Activated T-helper 17 cell treated with anti-CD3 and anti-CD28 coated beads, Interleukin-2, amount 50 U/mL, for 72 hours (primary cell): ENCODE measurements at regions not wholly inside any gene's neighbourhood (a gene's known extent, or its start where the extent isn't known, plus 50 kb on each side); places are given as distances from the start of the nearest gene placed in this dataset.
"Not testable (repeated sequence)": the region's sequence is repeated elsewhere in the genome, so short reads cannot be mapped to it uniquely, and the experiment has no call there.

ENCODE experiments used
- ATAC-seq: fragments of 150-1000 bp; cut with Tn5 transposase; replicated peaks from 2 replicates; pipeline ENCODE4 v1.10.0; 2021; ENCODE audit warnings: mild to moderate bottlenecking, moderate library complexity
- H3K27ac Mint-ChIP-seq: one replicate; pipeline ENCODE4 v1.8.0; 2022; ENCODE audit warnings: mixed read lengths
- H3K27me3 Mint-ChIP-seq: one replicate; pipeline ENCODE4 v1.8.0; 2022; ENCODE audit warnings: mixed read lengths
- H3K36me3 Mint-ChIP-seq: one replicate; pipeline ENCODE4 v1.8.0; 2022; ENCODE audit warnings: low read depth, mild to moderate bottlenecking, mixed read lengths
- H3K4me1 Mint-ChIP-seq: one replicate; pipeline ENCODE4 v1.8.0; 2022; ENCODE audit warnings: mixed read lengths
- H3K4me3 Mint-ChIP-seq: one replicate; pipeline ENCODE4 v1.8.0; 2022; ENCODE audit warnings: mild to moderate bottlenecking, mixed read lengths
- H3K9me3 Mint-ChIP-seq: one replicate; pipeline ENCODE4 v1.8.0; 2022; ENCODE audit warnings: mixed read lengths

DNA sequence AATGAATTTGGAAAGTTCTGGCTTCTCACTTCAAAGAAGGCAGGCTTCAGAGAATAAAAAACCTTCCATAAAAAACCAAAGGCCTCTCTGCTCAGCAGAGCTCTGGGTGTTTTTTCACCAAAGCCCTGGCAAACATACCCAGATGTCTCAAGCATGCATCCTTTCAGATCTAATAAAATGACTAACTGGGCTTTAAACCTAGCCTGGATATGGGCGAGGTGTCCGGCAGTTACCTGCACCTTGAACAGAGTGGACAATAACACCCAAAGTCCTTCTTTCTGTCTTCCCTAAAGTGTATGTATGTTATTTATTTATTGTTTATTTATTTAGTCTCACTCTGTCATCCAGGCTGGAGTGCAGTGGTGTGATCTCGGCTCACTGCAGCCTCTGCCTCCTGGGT is 469.3 kb downstream of the XYLT1 start:
- no peaks in the 10 kb centered on the region for H3K9me3 Mint-ChIP-seq
- no peak for ATAC-seq
- H3K4me1 Mint-ChIP-seq: no peaks in the 10 kb centered on the region
- H3K4me3 Mint-ChIP-seq: no peak overlapping the region
- no peaks in the 10 kb centered on the region for H3K36me3 Mint-ChIP-seq
- no peak overlapping the region for H3K27ac Mint-ChIP-seq
- H3K27me3 Mint-ChIP-seq: no peaks in the 10 kb centered on the region

DNA sequence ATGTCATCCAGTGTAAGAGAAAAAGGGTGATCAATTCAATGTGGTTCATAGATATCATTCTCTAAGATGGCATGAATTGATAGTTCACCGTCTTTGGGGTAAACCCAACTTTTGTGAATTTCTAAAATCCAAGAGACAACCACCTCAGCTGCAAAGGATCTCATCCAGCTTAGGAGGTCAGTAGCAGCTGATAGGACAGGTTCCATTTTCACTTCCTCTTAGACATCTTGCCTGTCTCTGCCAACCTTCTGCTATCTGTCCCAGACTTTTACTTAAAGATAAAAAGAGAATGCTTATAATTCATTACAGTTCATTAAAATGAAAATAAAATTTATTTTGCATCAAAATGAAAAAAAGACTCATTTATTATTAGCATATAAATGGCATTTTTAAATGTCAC is 468.2 kb downstream of the XYLT1 start:
- Mint-ChIP-seq H3K9me3 (no peaks in the 10 kb centered on the region), H3K36me3 (no peaks in the 10 kb centered on the region), H3K4me3 (no peak overlapping the region), H3K4me1 (no peaks in the 10 kb centered on the region), H3K27me3 (no peaks in the 10 kb centered on the region), H3K27ac (no peak overlapping the region)
- no peak for ATAC-seq

DNA sequence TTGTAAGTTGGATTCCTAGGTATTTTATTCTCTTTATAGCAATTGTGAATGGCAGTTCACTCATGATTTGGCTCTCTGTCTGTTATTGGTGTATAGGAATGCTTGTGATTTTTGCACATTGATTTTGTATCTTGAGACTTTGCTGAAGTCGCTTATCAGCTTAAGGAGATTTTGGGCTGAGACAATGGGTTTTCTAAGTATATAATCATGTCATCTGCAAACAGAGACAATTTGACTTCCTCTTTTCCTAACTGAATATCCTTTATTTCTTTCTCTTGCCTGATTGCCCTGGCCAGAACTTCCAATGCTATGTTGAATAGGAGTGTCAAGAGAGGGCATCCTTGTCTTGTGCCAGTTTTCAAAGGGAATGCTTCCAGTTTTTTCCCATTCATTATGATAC is 464.8 kb downstream of the XYLT1 start:
- not testable (repeated sequence) for H3K36me3 Mint-ChIP-seq, H3K4me1 Mint-ChIP-seq, H3K4me3 Mint-ChIP-seq, ATAC-seq, H3K27me3 Mint-ChIP-seq, H3K27ac Mint-ChIP-seq, H3K9me3 Mint-ChIP-seq

DNA sequence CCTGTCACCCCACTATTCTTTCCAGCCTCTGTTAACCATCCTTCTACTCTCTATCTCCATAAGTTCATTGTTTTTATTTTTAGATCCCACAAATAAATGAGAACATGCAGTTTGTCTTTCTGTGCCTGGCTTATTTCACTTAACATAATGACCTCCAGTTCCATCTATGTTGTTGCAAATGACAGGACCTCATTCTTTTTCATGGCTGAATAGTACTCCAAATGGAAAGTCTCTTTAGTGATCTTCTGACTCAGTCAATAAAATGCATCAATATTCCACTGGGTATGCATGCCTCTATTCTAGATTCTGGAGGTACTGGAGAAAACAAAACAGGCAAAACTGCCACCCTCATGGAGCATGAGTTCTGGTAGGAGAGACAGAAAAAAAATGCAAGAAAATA is 459.0 kb downstream of the XYLT1 start:
- H3K4me3 Mint-ChIP-seq: no peak overlapping the region
- H3K36me3 Mint-ChIP-seq: no peaks in the 10 kb centered on the region
- H3K27me3 Mint-ChIP-seq: no peaks in the 10 kb centered on the region
- no peak overlapping the region for H3K27ac Mint-ChIP-seq
- no peak for ATAC-seq
- no peaks in the 10 kb centered on the region for H3K9me3 Mint-ChIP-seq
- H3K4me1 Mint-ChIP-seq: peaks cover 7% of the 10 kb centered on the region

DNA sequence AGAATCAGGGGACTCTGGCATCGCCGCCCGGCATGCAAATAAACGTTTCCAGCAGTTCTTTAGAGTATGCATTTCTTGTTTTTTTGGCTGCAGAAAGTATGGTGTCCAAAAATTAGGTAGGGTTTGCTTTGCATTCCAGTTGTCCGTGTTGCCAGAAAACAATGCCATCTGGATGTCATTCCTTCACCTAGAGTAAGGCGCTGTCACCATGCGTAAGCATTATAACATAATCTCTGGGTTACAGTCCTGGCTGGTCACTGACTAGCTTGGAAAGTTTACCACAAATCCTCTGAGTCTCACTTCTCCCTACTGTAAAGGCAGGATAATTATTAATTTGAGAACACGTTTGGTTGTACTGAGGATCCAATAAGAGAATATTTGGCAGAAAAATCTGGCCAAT is 457.7 kb downstream of the XYLT1 start:
- no peaks in the 10 kb centered on the region for H3K27me3 Mint-ChIP-seq
- H3K4me1 Mint-ChIP-seq: peaks cover 7% of the 10 kb centered on the region
- no peaks in the 10 kb centered on the region for H3K36me3 Mint-ChIP-seq
- H3K4me3 Mint-ChIP-seq: peak overlapping the region; percentile 89
- H3K27ac Mint-ChIP-seq: peak overlapping the region; percentile 86
- ATAC-seq: no peak
- H3K9me3 Mint-ChIP-seq: no peaks in the 10 kb centered on the region

DNA sequence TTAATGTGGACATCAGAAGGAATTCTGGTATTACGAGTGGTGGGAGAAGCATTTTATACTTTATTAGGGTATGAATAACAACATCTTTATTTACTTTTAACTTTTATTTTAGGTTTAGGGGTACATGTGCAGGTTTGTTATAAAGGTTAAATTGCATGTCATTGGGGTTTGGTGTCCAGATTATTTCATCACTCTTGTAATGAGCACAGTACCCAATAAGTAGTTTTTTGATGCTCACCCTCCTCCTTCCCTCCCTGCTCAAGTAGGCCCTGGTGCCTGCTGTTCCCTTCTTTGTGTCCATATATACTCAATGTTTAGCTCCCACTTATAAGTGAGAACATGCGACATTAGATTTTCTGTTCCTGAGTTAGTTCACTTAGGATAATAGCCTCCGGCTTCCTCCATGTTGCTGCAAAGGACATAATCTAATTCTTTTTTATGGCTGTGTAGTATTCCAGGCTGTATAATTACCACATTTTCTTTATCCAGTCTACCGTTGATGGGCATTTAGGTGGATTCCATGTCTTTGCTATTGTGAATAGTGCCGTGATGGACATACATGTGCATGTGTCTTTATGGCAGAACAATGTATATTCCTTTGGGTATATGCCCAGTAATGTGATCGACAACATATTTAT is 456.2 kb downstream of the XYLT1 start:
- no peak for ATAC-seq
- no peaks in the 10 kb centered on the region for H3K9me3 Mint-ChIP-seq
- H3K4me1 Mint-ChIP-seq: peaks cover 7% of the 10 kb centered on the region
- H3K27ac Mint-ChIP-seq: no peak overlapping the region
- no peaks in the 10 kb centered on the region for H3K36me3 Mint-ChIP-seq
- peak overlapping the region; percentile 89 for H3K4me3 Mint-ChIP-seq
- H3K27me3 Mint-ChIP-seq: no peaks in the 10 kb centered on the region

DNA sequence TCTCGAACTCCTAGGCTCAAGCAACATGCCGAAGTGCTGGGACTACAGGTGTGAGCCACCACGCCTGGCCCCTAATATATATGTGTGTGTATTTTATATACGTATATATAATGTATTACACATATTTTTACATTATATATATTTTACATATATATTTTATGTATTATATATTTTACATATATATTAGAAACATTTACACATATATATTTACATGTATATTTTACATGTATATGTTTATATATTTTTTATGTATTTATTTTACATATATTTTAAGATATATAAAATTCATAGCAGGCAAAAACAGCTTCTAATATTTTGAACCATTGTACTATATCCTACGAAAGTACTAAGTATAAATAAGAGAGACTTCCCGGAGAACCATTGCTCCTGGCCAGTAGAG is 455.1 kb downstream of the XYLT1 start:
- no peaks in the 10 kb centered on the region for H3K9me3 Mint-ChIP-seq
- no peaks in the 10 kb centered on the region for H3K27me3 Mint-ChIP-seq
- H3K27ac Mint-ChIP-seq: no peak overlapping the region
- ATAC-seq: no peak
- no peaks in the 10 kb centered on the region for H3K36me3 Mint-ChIP-seq
- no peak overlapping the region for H3K4me3 Mint-ChIP-seq
- peaks cover 7% of the 10 kb centered on the region for H3K4me1 Mint-ChIP-seq

DNA sequence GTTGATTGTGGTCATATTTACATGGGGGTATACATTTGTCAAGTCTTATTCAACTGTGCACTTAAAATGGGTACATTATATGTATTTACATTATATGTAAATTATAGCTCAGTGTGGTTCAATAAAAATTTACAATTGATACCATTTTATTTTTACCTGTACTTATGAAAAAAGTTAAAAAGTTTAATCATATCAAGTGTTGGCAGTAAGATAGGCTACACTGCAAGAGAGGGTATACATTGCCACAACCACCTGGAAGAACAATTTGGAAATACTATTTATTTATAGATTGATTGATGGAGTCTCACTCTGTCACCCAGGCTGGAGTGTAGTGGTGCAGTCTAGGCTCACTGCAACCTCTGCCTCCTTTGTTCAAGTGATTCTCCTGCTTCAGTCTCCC is 453.3 kb downstream of the XYLT1 start:
- ATAC-seq: no peak
- Mint-ChIP-seq H3K36me3 (no peaks in the 10 kb centered on the region), H3K27ac (no peak overlapping the region), H3K4me3 (no peak overlapping the region), H3K27me3 (no peaks in the 10 kb centered on the region), H3K9me3 (no peaks in the 10 kb centered on the region), H3K4me1 (peaks cover 7% of the 10 kb centered on the region)

DNA sequence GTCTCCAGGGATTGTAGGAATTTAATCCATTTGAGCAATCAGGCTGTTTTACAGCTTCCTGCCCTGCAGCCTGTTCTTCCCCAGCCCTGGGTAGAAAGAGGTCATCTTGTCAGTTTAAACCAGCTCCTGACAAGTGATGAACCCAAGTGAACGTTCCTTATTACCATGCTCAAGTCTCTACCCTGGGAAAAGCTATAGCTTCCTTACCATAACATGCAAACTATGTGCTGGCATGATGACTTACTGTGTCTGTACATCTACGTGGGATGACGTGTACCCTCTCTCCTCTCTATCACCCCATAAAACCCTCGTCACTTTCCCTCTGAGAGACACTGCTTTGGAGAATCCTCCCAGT is 452.2 kb downstream of the XYLT1 start:
- H3K27me3 Mint-ChIP-seq: no peaks in the 10 kb centered on the region
- no peaks in the 10 kb centered on the region for H3K36me3 Mint-ChIP-seq
- H3K9me3 Mint-ChIP-seq: no peaks in the 10 kb centered on the region
- H3K4me1 Mint-ChIP-seq: peaks cover 3% of the 10 kb centered on the region
- no peak overlapping the region for H3K27ac Mint-ChIP-seq
- no peak overlapping the region for H3K4me3 Mint-ChIP-seq
- ATAC-seq: no peak

DNA sequence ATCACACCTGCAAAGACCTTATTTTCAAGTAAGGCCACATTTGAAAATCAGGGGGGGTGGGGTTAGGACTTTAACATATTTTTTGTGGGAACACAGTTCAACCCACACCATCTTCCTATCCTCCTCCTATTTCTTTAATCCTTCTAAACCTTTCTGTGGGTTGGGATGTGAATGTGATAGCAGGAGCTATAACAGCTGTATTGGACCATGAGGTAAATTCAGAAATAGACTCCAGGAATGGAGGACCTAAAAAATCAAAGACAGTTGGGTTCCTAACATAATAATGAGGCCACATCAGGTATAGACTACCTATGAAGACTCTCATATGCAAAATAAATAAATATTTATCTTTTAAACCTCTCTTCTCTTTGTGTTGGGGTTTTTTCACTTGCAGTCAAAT is 451.4 kb downstream of the XYLT1 start:
- H3K9me3 Mint-ChIP-seq: no peaks in the 10 kb centered on the region
- no peaks in the 10 kb centered on the region for H3K4me1 Mint-ChIP-seq
- H3K4me3 Mint-ChIP-seq: no peak overlapping the region
- no peaks in the 10 kb centered on the region for H3K36me3 Mint-ChIP-seq
- ATAC-seq: no peak
- no peak overlapping the region for H3K27ac Mint-ChIP-seq
- no peaks in the 10 kb centered on the region for H3K27me3 Mint-ChIP-seq

DNA sequence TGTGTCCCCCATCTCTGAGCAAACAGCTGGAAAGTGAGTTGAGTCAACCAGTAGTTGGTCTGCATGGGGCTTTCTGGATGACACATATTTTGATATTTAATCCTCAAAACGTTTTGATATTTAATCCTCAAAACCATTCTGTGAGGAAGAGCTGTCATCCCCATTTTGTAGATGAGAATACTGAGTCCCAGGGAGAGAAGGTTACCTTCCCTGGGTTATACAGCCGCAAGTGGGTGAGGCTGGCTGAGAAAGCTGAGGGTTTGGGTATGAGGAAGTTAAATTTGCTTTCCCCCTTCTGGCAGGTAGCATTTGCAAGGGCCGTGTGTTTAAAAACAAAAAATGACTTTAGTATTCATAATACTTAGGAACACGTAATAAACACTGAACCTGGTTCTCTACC is 447.2 kb downstream of the XYLT1 start:
- no peak for ATAC-seq
- Mint-ChIP-seq H3K36me3 (no peaks in the 10 kb centered on the region), H3K27me3 (no peaks in the 10 kb centered on the region), H3K9me3 (no peaks in the 10 kb centered on the region), H3K27ac (no peak overlapping the region), H3K4me3 (no peak overlapping the region), H3K4me1 (peaks cover 21% of the 10 kb centered on the region)

DNA sequence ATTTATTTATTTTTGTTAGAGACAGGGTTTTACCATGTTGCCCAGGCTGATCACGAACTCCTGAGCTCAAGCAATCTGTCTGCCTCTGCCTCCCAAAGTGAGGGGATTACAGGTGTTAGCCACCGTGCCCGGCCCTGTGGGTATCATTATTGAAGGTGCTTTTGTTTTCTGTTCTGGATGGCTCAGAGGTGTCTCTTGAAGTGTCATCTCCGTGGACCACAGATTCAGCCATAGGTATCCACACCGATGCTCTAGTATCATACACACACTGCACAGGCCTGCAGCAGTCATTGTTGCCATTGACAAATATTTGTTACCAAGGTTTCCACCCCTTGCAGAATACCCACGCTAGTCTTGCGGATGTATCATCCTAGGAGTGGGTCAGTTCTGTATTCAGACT is 446.2 kb downstream of the XYLT1 start:
- Mint-ChIP-seq H3K27me3 (no peaks in the 10 kb centered on the region), H3K4me3 (no peak overlapping the region), H3K36me3 (no peaks in the 10 kb centered on the region), H3K27ac (no peak overlapping the region), H3K9me3 (no peaks in the 10 kb centered on the region), H3K4me1 (peaks cover 21% of the 10 kb centered on the region)
- ATAC-seq: no peak

DNA sequence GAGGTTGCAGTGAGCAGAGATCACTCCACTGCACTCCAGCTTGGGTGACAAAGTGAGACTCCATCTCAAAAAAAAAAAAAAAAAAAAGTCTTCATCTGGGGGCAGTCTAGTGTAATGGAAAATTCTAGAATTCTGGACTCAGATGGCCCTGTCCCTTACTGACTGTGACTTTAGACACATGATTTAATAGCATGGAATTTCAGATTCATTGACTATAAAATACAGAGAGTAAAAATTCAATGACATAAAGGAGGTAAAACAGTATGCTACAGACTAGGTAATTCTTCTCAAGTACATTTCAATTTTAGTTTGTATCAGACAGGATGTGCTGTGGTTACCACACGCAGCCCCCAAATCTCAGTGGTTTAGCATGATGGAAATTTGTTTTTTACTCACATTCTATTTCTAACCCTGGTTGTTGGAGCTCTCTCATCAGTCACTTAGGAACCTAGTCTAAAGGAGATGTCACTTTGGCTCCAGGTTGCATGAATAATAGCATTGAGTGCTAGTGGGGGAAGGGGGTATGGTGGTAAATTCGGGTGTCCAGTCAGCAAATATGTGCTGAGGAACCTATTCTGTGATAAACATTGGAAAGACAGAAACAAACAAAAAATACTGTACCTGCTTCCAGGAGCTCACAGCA is 444.0 kb downstream of the XYLT1 start:
- H3K27ac Mint-ChIP-seq: peak overlapping the region; percentile 32
- ATAC-seq: peak; percentile 93
- no peaks in the 10 kb centered on the region for H3K9me3 Mint-ChIP-seq

DNA sequence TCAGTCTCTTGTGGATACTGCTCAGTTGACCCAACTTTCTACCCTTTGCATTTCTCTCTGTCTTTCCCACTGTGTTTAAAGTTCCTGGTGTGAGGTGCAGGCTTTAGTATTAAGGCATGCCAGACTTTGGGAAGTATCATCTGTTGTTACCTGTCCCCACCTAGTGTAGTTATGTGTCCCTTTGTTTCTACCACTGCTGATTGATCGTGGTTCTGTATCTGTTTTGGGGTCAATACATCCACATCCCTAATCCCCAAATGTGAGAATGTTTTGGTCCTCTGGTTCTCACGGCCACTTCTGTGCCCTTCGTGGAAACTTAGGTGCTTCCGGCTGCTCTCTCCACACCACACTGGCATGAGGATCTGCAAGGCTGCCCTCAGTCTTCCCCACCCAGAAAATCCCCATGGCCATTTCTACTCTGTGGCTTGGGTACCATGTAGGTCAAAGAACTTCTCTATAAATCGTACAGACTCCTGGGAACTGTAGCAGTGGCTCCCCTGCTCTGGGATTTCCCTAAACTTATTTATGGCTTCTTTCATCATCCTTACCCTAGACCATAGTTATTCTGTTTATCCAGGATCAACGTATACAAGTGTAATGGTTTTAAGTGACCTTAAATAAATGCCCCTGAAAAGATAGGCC is 443.2 kb downstream of the XYLT1 start:
- Mint-ChIP-seq H3K36me3 (no peaks in the 10 kb centered on the region), H3K27me3 (no peaks in the 10 kb centered on the region), H3K9me3 (no peaks in the 10 kb centered on the region), H3K4me1 (peaks cover 21% of the 10 kb centered on the region), H3K4me3 (peak overlapping the region; percentile 43), H3K27ac (no peak overlapping the region)
- ATAC-seq: no peak

More for the DNA sequence above, 444.0 kb downstream of the XYLT1 start:
- Mint-ChIP-seq H3K4me1 (peaks cover 21% of the 10 kb centered on the region), H3K4me3 (peak overlapping the region; percentile 43), H3K36me3 (no peaks in the 10 kb centered on the region), H3K27me3 (no peaks in the 10 kb centered on the region)

DNA sequence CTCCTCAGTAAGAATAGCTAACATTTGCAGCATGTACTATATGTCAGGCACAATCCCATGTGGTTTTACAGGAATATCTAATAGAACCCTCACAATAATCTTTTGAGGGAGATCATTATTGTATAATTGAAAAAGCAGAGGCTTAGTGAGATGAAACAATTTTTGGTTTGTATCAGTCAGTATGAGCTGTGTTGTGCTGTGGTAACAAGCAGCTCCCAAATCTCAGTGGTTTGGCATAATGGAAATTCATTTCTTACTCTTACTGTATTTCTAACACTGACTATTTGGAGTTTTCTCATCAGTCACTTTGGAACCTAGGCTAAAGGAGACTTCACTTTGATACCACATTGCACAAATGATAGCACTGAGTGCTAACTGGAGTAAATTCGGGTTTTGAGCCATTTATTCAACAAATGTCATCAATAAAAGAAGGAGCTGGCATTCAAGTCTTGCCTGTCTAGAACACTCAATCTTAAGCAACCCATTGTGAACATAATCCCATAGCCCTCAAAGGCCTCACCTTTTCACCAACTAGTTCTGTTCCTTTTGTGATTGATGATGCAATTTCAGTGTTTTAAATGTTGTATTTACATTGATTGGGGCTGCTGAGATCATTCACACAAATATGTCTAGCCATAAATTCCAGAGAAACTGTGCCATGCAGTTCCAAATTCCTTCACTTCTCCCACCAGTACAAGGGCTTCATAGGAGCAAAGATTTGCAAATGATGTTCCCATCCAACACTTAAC is 441.0 kb downstream of the XYLT1 start:
- no peak overlapping the region for H3K27ac Mint-ChIP-seq
- H3K9me3 Mint-ChIP-seq: peaks cover 5% of the 10 kb centered on the region
- peaks cover 21% of the 10 kb centered on the region for H3K4me1 Mint-ChIP-seq
- no peaks in the 10 kb centered on the region for H3K36me3 Mint-ChIP-seq
- no peaks in the 10 kb centered on the region for H3K27me3 Mint-ChIP-seq
- ATAC-seq: no peak
- no peak overlapping the region for H3K4me3 Mint-ChIP-seq
